NCI-H748 treated with DMSO at 0.1 percent for 48 hours (cell line): ENCODE measurements at regions not wholly inside any gene's neighbourhood (a gene's known extent, or its start where the extent isn't known, plus 50 kb on each side); places are given as distances from the start of the nearest gene placed in this dataset.
"Not testable (repeated sequence)": the region's sequence is repeated elsewhere in the genome, so short reads cannot be mapped to it uniquely, and the experiment has no call there.

ENCODE experiments used
- DNase-seq: peaks from one replicate; lab custom pipeline; 2025; lab: John Stamatoyannopoulos, UW

GRCh38 chr12:16857456-16857923 lies 251.5 kb upstream of the LMO3 start:
- DNase-seq: no peak

- no peak for DNase-seq
Measured at GRCh38 chr12:16854465-16854864, 248.5 kb upstream of the LMO3 start.

GRCh38 chr12:16849473-16849872 lies 243.5 kb upstream of the LMO3 start:
- DNase-seq: no peak

- DNase-seq: no peak
Measured at GRCh38 chr12:16844875-16845274, 238.9 kb upstream of the LMO3 start.

- no peak for DNase-seq
Measured at GRCh38 chr12:16833376-16834015, 227.5 kb upstream of the LMO3 start.

- peak; percentile 28 for DNase-seq
Measured at GRCh38 chr12:16828891-16829290, 222.9 kb upstream of the LMO3 start.

- no peak for DNase-seq
Measured at GRCh38 chr12:16807731-16808130, 201.8 kb upstream of the LMO3 start.

- DNase-seq: no peak
Measured at GRCh38 chr12:16796168-16796567, 190.2 kb upstream of the LMO3 start.

- no peak for DNase-seq
Measured at GRCh38 chr12:16789204-16789790, 183.3 kb upstream of the LMO3 start.

GRCh38 chr12:16788506-16789203 lies 182.7 kb upstream of the LMO3 start:
- no peak for DNase-seq

- DNase-seq: no peak
Measured at GRCh38 chr12:16785953-16786352, 180.0 kb upstream of the LMO3 start.

- no peak for DNase-seq
Measured at GRCh38 chr12:16785524-16785923, 179.6 kb upstream of the LMO3 start.

- not testable (repeated sequence) for DNase-seq
Measured at GRCh38 chr12:16769129-16769528, 163.2 kb upstream of the LMO3 start.

GRCh38 chr12:16766736-16767135 lies 160.8 kb upstream of the LMO3 start:
- no peak for DNase-seq

- DNase-seq: no peak
Measured at GRCh38 chr12:16763901-16764300, 157.9 kb upstream of the LMO3 start.

GRCh38 chr12:16756833-16757555 lies 151.0 kb upstream of the LMO3 start:
- peak; percentile 36 for DNase-seq

- no peak for DNase-seq
Measured at GRCh38 chr12:16730772-16731171, 124.8 kb upstream of the LMO3 start.

- no peak for DNase-seq
Measured at GRCh38 chr12:16726879-16727278, 120.9 kb upstream of the LMO3 start.

- DNase-seq: no peak
Measured at GRCh38 chr12:16719713-16720416, 113.9 kb upstream of the LMO3 start.

GRCh38 chr12:16716928-16717327 lies 111.0 kb upstream of the LMO3 start:
- DNase-seq: no peak

GRCh38 chr12:16692099-16692498 lies 86.1 kb upstream of the LMO3 start:
- DNase-seq: no peak

- DNase-seq: no peak
Measured at GRCh38 chr12:16691624-16692023, 85.7 kb upstream of the LMO3 start.
